Left lung (tissue), 4 donors: ENCODE measurements at regions not wholly inside any gene's neighbourhood (a gene's known extent, or its start where the extent isn't known, plus 50 kb on each side); places are given as distances from the start of the nearest gene placed in this dataset.

ENCODE experiments used
- ATAC-seq: fragments of 200-7000 bp; cut with Tn5 transposase; one replicate; pipeline ENCODE4 v1.9.1; 2020; ENCODE audit warnings: moderate library complexity
- DNase-seq, 4 donors: peaks; one replicate each; pipeline ENCODE4 v3.0.0-alpha.2; 2013 to 2020
- H3K27ac ChIP-seq, 2 donors: fragments of 200-600 bp; sonication (generic) in 1 of 2; one replicate each; pipeline versions ENCODE4 v1.5.0 to v1.8.0; 2020 to 2021
- H3K27me3 ChIP-seq, 2 donors: fragments of 200-600 bp; sonication (generic) in 1 of 2; one replicate each; pipeline versions ENCODE4 v1.5.0 to v1.8.0; 2020 to 2021
- H3K36me3 ChIP-seq, 2 donors: fragments of 200-600 bp; sonication (generic) in 1 of 2; one replicate each; pipeline versions ENCODE4 v1.5.0 to v1.8.0; 2020 to 2021
- H3K4me1 ChIP-seq, 2 donors: fragments of 200-600 bp; one replicate each; pipeline ENCODE4 v1.8.0; 2021
- H3K4me3 ChIP-seq, 2 donors: fragments of 200-600 bp; sonication (generic) in 1 of 2; one replicate each; pipeline versions ENCODE4 v1.5.0 to v1.8.0; 2020 to 2021; ENCODE audit warnings: mild to moderate bottlenecking in 1 of 2
- H3K9me3 ChIP-seq, 2 donors: fragments of 200-600 bp; sonication (generic) in 1 of 2; one replicate each; pipeline versions ENCODE4 v1.5.0 to v1.8.0; 2020 to 2021
- intact Hi-C, 2 donors: fragments of 100-400 bp; cut with DNase I; formaldehyde crosslinking; loops; one replicate each; pipeline versions ENCODE4 v1.11.2 to v1.14.2; 2022
- TF ChIP-seq, protein P1 (sequence below), 2 donors: fragments of 200-600 bp; sonication (generic) in 1 of 2; IDR thresholded peaks; one replicate each; pipeline versions ENCODE4 v1.5.0 to v1.8.0; 2021; ENCODE audit warnings: antibody characterized with exemption in 2 of 2
- donor health status: DM: no; HTN: yes; CAD: no.
- donor health status: DM: no; HTN: no; CAD: no.

DNA sequence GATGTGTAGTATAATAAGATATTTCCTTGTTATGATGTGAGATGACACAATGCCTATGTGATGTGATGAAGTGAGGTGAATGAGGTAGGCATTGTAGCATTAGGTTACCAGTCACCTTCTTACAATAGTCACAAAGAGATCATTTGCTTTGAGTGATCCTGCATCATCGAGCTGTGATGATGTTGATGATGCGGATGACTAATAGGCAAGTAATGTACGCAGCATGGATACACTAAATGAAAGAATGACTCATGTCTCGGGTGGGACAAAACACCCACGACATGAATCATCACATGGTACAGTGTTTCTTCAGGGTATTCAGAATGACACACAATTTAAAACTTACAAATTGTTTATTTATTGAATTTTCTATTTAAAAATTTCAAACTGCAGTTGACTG is 806.3 kb upstream of the GJE1 start:
- H3K27ac ChIP-seq: no peak overlapping the region
- TF ChIP-seq, protein P1, sequence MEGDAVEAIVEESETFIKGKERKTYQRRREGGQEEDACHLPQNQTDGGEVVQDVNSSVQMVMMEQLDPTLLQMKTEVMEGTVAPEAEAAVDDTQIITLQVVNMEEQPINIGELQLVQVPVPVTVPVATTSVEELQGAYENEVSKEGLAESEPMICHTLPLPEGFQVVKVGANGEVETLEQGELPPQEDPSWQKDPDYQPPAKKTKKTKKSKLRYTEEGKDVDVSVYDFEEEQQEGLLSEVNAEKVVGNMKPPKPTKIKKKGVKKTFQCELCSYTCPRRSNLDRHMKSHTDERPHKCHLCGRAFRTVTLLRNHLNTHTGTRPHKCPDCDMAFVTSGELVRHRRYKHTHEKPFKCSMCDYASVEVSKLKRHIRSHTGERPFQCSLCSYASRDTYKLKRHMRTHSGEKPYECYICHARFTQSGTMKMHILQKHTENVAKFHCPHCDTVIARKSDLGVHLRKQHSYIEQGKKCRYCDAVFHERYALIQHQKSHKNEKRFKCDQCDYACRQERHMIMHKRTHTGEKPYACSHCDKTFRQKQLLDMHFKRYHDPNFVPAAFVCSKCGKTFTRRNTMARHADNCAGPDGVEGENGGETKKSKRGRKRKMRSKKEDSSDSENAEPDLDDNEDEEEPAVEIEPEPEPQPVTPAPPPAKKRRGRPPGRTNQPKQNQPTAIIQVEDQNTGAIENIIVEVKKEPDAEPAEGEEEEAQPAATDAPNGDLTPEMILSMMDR (IDR thresholded peaks at IDR 0.05): no peak
- no peaks in the 10 kb centered on the region for H3K9me3 ChIP-seq
- intact Hi-C loops: no loop called here
- H3K4me1 ChIP-seq: no peaks in the 10 kb centered on the region
- H3K27me3 ChIP-seq: no peaks in the 10 kb centered on the region
- H3K4me3 ChIP-seq: no peak overlapping the region
- no peaks in the 10 kb centered on the region for H3K36me3 ChIP-seq
- ATAC-seq (peak; percentile 62), DNase-seq (no peak)

GRCh38 chr6:141321493-141322347 is 811.0 kb upstream of the GJE1 start:
- peak; percentile 86 for ATAC-seq
- TF ChIP-seq, protein P1 (IDR thresholded peaks at IDR 0.05): no peak
- no peaks in the 10 kb centered on the region for H3K4me1 ChIP-seq
- intact Hi-C loops: no loop called here
- no peaks in the 10 kb centered on the region for H3K36me3 ChIP-seq
- H3K27ac ChIP-seq: no peak overlapping the region
- no peaks in the 10 kb centered on the region for H3K27me3 ChIP-seq
- peak in 1 of 4 donors; percentile 2 for DNase-seq
- no peak overlapping the region for H3K4me3 ChIP-seq
- no peaks in the 10 kb centered on the region for H3K9me3 ChIP-seq

- Histone ChIP-seq H3K27ac (no peak overlapping the region), H3K4me1 (no peaks in the 10 kb centered on the region), H3K4me3 (no peak overlapping the region), H3K27me3 (no peaks in the 10 kb centered on the region), H3K9me3 (no peaks in the 10 kb centered on the region), H3K36me3 (no peaks in the 10 kb centered on the region)
- ATAC-seq: no peak
- TF ChIP-seq, protein P1 (IDR thresholded peaks at IDR 0.05): no peak
- no peak for DNase-seq
- intact Hi-C loops: no loop called here
These were observed 816.5 kb upstream of the GJE1 start for GRCh38 chr6:141316236-141316635.

DNA sequence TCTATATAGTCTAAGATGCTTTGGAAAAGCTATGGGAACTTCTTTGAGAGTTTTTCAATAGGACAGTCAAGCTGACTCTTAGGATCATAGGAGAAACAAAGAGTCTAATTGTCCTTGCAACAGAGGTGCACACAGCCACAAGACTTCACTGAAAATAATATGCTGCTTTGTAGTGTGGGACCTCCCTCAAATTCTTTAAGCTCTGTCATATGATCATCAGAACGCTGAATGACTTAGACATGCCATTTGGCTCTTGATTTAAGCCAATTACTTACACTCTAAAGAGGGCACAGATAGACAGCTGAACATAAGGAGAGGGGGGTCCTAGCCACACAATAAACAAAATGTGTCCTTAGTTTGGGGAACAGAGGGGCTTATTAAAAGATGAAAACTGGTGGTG is 818.7 kb upstream of the GJE1 start:
- Histone ChIP-seq H3K27me3 (no peaks in the 10 kb centered on the region), H3K36me3 (no peaks in the 10 kb centered on the region), H3K27ac (no peak overlapping the region), H3K9me3 (no peaks in the 10 kb centered on the region), H3K4me3 (no peak overlapping the region), H3K4me1 (no peaks in the 10 kb centered on the region)
- DNase-seq (no peak), ATAC-seq (no peak)
- intact Hi-C loops: no loop called here
- TF ChIP-seq, protein P1 (IDR thresholded peaks at IDR 0.05): no peak

GRCh38 chr6:141309295-141309694 is 823.4 kb upstream of the GJE1 start:
- intact Hi-C loops: no loop called here
- no peaks in the 10 kb centered on the region for H3K36me3 ChIP-seq

More at GRCh38 chr6:141309295-141309694, 823.4 kb upstream of the GJE1 start:
- no peaks in the 10 kb centered on the region for H3K9me3 ChIP-seq
- no peaks in the 10 kb centered on the region for H3K4me1 ChIP-seq
- H3K4me3 ChIP-seq: no peak overlapping the region
- TF ChIP-seq, protein P1 (IDR thresholded peaks at IDR 0.05): no peak
- no peak for ATAC-seq
- no peak for DNase-seq
- H3K27me3 ChIP-seq: no peaks in the 10 kb centered on the region
- H3K27ac ChIP-seq: no peak overlapping the region
